Anterior cingulate cortex (tissue), 58 donors: ENCODE measurements at regions not wholly inside any gene's neighbourhood (a gene's known extent, or its start where the extent isn't known, plus 50 kb on each side); places are given as distances from the start of the nearest gene placed in this dataset.

ENCODE experiments used
- DNase-seq, 58 donors: peaks; one replicate each; lab custom pipeline; 2025; lab: John Stamatoyannopoulos, UW

GRCh38 chr1:188325211-188325610 is 1496.5 kb downstream of the PLA2G4A start:
- no peak for DNase-seq

DNA sequence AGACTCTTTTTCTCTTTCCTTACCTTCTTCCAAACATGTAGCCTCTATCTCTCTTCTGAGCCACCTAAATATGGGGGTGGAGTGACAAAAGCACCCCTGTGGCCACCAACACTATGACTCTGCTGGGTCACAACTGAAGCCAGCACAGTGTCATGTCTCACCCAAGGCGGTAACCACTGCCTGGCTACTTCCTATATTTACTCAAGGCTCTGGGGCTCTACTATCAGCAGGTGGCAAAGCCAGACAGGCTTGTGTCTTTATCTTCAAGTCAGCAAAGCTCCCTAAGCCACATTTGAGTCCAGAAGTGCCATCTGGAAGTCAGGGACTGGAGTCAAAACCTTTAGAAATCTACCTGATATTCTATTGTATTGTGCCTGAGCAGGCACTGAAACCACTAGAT is 1515.2 kb downstream of the PLA2G4A start:
- no peak for DNase-seq

GRCh38 chr1:188350104-188350503 is 1521.4 kb downstream of the PLA2G4A start:
- DNase-seq = no peak

GRCh38 chr1:188355082-188355481 is 1526.3 kb downstream of the PLA2G4A start:
- no peak for DNase-seq

DNA sequence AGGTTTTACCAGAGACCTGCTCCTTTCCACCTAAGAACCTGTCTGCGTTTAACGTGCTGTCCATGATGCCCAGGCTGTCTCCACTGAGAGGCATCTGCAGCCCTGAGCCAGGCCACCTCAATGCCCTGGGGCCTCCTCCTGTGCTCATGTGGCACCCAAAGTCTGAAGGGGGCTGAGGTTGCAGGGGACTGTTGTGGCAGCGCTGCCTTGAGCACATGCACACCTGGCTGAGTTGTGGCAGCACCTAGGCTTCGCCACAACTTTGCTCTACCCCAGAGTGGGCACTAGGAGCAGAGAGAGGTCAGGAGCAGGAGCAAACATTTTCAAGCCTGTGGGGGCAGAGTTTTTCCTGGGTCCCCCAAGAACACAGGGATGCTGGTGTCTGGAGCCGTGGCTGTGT is 1527.1 kb downstream of the PLA2G4A start:
- no peak for DNase-seq

- DNase-seq = no peak
Measured at GRCh38 chr1:188359315-188359714, 1530.6 kb downstream of the PLA2G4A start.

GRCh38 chr1:188363943-188364342 is 1535.2 kb downstream of the PLA2G4A start:
- DNase-seq = no peak

DNA sequence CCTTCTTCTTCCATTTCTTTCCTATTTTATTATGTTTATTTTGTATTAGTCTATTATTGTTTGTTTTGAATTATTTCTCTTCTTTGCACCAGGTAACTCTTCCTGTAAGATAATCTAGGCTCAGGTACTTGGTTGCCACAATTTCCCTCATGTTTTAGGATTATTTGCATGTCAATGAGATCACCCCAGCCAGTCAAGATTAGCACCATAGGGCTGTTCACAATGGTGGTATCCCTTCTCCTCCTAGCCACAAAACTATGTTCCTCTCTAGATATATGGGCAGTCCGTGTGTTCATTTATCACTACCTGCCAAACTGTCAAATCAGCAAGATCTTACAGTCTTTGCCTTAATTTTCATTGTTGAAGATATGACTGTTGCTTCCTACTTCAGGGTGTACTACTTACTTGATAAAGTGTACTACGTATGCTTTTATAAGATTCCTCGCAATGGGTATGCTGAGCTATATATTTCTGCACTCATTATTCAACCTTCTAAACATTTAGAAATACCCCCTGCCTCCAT is 1536.2 kb downstream of the PLA2G4A start:
- DNase-seq = no peak

- no peak for DNase-seq
Measured at GRCh38 chr1:188365874-188366273, 1537.1 kb downstream of the PLA2G4A start.

DNA sequence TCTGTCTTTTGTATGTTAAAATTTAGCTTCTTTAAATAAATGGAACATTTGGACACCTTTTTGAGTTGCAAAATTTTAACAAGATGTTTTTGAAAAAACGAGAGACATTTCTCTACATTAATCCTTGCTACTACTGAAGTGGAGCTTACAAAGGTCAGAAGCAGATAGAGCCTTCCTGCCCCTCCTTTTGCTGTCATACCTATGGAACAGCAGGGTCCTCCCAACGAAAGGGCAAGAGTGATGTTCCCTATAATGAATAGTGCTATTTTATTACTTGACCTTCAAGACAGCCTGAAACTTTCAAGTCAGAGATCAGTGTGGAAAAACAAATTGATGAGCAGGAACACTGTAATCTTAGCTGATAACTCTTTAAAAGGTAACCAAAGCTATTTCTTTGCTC is 1538.9 kb downstream of the PLA2G4A start:
- DNase-seq = no peak

DNA sequence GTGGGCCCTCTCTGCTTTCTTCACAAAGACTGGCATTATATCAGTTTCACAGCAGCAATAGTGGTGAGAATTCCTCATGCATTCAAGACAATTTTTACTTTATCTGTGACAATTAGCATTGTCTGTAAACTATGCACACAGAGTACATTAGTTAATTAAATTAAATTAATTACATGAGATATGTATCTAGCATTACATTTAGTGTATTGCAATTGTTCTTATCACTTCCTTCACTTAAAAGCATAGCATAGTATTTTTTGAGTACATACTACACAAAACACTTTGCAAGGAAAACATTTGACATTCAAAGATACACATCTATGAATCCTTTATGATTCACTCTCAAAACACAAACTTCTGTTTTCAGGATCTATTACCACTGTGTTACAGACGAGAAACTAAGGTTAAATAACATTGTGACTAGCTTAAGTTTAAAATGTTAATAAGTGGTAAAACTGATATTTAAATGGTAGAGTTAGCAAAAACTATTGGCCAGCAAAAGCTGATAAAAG is 1542.6 kb downstream of the PLA2G4A start:
- no peak for DNase-seq

- DNase-seq = no peak
Measured at GRCh38 chr1:188372821-188373220, 1544.1 kb downstream of the PLA2G4A start.

DNA sequence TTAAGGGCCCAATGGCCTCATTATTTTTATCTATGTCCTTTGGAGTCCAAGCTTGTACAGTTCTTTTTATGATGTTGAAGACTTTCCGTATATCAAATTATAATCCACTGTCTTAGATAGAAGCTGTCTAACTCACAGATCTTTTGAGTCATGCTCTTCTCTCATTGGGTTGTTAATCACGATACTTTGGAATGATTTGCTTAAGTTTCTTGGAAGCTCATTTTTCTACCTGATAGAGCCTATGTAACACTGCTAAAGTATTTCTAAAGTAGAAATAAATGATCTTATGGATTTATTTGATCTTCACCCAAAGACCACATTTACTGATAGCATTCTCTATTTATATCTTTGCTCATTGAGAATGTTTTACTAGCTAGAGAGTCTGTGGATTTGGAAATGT is 1554.1 kb downstream of the PLA2G4A start:
- DNase-seq = no peak

- DNase-seq = no peak
Measured at GRCh38 chr1:188386161-188386560, 1557.4 kb downstream of the PLA2G4A start.

DNA sequence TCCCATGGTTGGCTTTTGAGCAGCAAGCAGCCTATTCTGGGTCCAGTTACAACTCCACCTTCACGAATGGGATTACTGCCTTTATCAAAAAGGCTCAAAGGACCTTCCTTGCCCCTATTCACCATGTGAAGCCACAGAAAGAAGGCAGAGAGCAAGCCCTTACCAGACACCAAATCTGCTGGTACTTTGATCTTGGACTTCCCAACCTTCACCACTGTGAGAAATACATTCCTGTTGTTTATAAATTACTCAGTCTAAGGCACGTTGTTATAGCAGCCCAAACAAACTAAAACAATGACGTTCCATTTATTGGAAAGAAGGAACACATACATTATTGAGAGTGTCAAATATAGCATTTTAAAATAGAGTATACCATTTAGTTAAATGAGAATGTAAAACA is 1557.9 kb downstream of the PLA2G4A start:
- no peak for DNase-seq

GRCh38 chr1:188394677-188395076 is 1565.9 kb downstream of the PLA2G4A start:
- DNase-seq = no peak

- DNase-seq = no peak
Measured at GRCh38 chr1:188397521-188397920, 1568.8 kb downstream of the PLA2G4A start.

DNA sequence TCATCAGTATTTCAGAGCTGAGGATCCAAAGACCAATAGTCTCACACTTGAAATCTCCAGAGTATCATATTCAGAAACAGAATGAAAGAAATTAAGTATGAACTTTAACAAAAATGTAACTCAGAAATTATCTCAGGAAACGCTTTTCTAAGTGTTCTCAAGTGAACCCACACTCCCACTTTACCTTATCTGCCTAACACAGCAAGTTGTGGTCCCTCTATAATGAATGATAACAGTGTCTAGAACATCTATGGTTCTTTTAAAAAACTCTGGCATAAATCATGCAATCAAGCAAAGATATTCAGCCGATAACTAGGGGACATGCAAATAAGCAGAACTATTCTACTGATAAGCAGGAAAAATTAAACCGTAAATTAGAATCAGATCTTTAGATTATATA is 1574.2 kb downstream of the PLA2G4A start:
- no peak for DNase-seq

DNA sequence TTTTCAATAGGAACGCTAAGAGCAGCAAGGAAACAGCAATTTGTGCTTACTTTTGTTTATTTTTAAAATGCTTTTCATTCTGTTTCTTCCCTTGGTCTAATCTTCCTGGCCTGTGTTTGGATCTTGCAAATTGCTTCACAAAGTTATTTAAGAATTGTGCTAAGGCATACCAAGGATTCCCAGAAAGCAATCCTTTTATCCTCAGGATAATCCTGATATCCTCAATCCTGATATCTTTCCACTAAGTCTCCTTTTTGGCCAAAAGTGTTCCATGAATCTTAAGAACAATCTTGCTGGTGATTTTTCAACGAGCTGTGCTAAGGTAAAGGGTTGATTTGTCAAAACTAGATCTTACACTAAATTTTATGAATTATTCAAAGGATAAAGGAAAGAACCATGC is 1577.9 kb downstream of the PLA2G4A start:
- DNase-seq = no peak

DNA sequence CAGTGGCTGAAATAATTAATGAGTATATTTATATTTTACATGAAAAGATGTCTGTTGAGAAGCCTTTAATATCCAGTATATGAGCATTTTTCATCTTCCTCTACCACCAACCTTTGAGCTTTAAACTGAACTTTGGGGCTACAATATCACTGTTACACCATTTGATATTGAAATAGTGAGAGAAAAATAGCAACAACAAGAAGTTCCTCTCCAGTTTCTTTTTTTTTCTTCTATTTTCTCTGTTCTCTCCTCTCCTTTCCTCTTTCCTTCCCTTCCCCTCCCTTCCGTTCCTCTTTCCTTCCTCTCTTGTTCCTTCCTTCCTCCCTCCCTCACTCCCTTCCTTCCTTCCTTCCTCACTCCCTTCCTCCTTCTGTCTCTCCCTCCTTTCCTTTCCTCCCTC is 1591.4 kb downstream of the PLA2G4A start:
- DNase-seq = no peak

GRCh38 chr1:188423073-188423472 is 1594.3 kb downstream of the PLA2G4A start:
- DNase-seq = no peak

- DNase-seq = no peak
Measured at GRCh38 chr1:188424176-188424575, 1595.4 kb downstream of the PLA2G4A start.

DNA sequence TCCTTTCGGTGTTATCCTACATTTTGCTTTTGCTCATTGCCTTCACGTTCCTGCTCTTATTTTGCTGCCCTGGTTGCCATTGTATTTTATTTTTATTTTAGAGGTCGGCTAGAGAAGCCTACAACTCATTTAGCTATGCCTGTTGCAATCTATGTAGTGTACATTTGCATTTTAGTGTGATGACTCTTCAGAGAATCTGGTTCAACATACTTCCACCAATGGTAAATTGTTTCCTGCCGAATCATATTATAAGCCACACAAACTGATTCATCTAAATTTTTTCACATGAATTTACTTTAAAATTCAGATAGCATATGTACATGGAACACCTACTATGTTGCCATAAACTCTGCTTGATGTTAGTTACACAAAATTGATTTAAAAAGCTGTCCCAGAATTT is 1596.9 kb downstream of the PLA2G4A start:
- DNase-seq = no peak
